IMR-90 (cell line): ENCODE measurements at regions not wholly inside any gene's neighbourhood (a gene's known extent, or its start where the extent isn't known, plus 50 kb on each side); places are given as distances from the start of the nearest gene placed in this dataset.

Experiments
- ATAC-seq: fragments of 200-7000 bp; cut with Tn5 transposase; 2 replicates; pipeline ENCODE4 v1.9.1; 2020; ENCODE audit warnings: low read depth, mild to moderate bottlenecking, moderate library complexity
- BruUV-seq: library from RNA; stranded (reverse); fragments of 400-500 nt; replicated peaks from 2 replicates; lab custom pipeline; 2021; lab: Mats Ljungman, UMichigan
- CTCF ChIA-PET: fragments of 300-600 bp; formaldehyde crosslinking; extraction: SDS; loops from one replicate; lab custom pipeline; 2021; ENCODE audit warnings: antibody characterized with exemption; lab: Yijun Ruan, JAX
- POLR2A ChIA-PET: fragments of 300-600 bp; sonication (Branson Sonifier 250); formaldehyde crosslinking; loops from one replicate; lab custom pipeline; 2022; ENCODE audit warnings: antibody characterized with exemption; ENCODE audit not compliant: unreplicated experiment; lab: Charles Lee
- DNase-seq: peaks from one replicate; pipeline ENCODE4 v3.0.0; 2013
- H2AFZ ChIP-seq: replicated peaks from 2 replicates; pipeline ENCODE3; 2013; ENCODE audit warnings: low read length, mild to moderate bottlenecking; ENCODE audit not compliant: poor library complexity
- H2AK5ac ChIP-seq: 2 replicates; pipeline ENCODE4 v1.6.1; 2013; ENCODE audit warnings: low read depth, low read length, inconsistent platforms
- H2AK9ac ChIP-seq: replicated peaks from 2 replicates; pipeline ENCODE3; 2013; ENCODE audit warnings: mild to moderate bottlenecking, low read depth, low read length, moderate library complexity; ENCODE audit not compliant: poor library complexity
- H2BK120ac ChIP-seq: 2 replicates; pipeline ENCODE4 v1.6.1; 2013; ENCODE audit warnings: low read depth, low read length, inconsistent platforms
- H2BK15ac ChIP-seq: 3 replicates; pipeline ENCODE4 v1.6.1; 2013; ENCODE audit warnings: low read depth, low read length, inconsistent platforms
- H2BK20ac ChIP-seq: 2 replicates; pipeline ENCODE4 v1.6.1; 2013; ENCODE audit warnings: low read depth, mild to moderate bottlenecking, inconsistent platforms, low read length, moderate library complexity
- H2BK5ac ChIP-seq: 2 replicates; pipeline ENCODE4 v1.6.1; 2013; ENCODE audit warnings: mild to moderate bottlenecking, low read depth, low read length, inconsistent platforms; ENCODE audit not compliant: poor library complexity, severe bottlenecking
- H3K14ac ChIP-seq: replicated peaks from 2 replicates; pipeline ENCODE4 v1.6.1; 2013; ENCODE audit warnings: low read depth, low read length, inconsistent platforms
- H3K18ac ChIP-seq: 2 replicates; pipeline ENCODE4 v1.6.1; 2013; ENCODE audit warnings: low read depth, low read length, control low read depth
- H3K23ac ChIP-seq: 2 replicates; pipeline ENCODE4 v1.6.1; 2013; ENCODE audit warnings: low read depth, low read length, inconsistent platforms
- H3K27ac ChIP-seq: 2 replicates; pipeline ENCODE4 v1.5.1; 2013; ENCODE audit warnings: mild to moderate bottlenecking, control low read depth, low read length; ENCODE audit not compliant: insufficient read depth
- H3K27me3 ChIP-seq: 2 replicates; pipeline ENCODE4 v1.6.1; 2013; ENCODE audit warnings: low read length; ENCODE audit not compliant: control insufficient read depth, insufficient read depth
- H3K36me3 ChIP-seq: 2 replicates; pipeline ENCODE4 v1.6.1; 2013; ENCODE audit warnings: low read length, mixed read lengths; ENCODE audit not compliant: control insufficient read depth, insufficient read depth
- H3K4ac ChIP-seq: 2 replicates; pipeline ENCODE4 v1.6.1; 2013; ENCODE audit warnings: low read depth, low read length, inconsistent platforms
- H3K4me1 ChIP-seq: 2 replicates; pipeline ENCODE4 v1.6.1; 2013; ENCODE audit warnings: low read length, mixed read lengths; ENCODE audit not compliant: control insufficient read depth, insufficient read depth
- H3K4me2 ChIP-seq: 2 replicates; pipeline ENCODE4 v1.6.1; 2013; ENCODE audit warnings: low read depth, mild to moderate bottlenecking, control low read depth, low read length, moderate library complexity
- H3K4me3 ChIP-seq: 2 replicates; pipeline ENCODE4 v1.5.1; 2013; ENCODE audit warnings: low read depth, mild to moderate bottlenecking, control low read depth, low read length, moderate library complexity; ENCODE audit not compliant: insufficient read depth
- H3K56ac ChIP-seq: 2 replicates; pipeline ENCODE4 v1.6.1; 2013; ENCODE audit warnings: low read length, inconsistent platforms; ENCODE audit not compliant: insufficient read depth; ENCODE audit errors: extremely low read depth
- H3K79me1 ChIP-seq, 2 experiments: 2 replicates each; pipeline ENCODE4 v1.6.1; 2013; ENCODE audit warnings: low read length in 2 of 2, inconsistent platforms in 1 of 2, low read depth in 1 of 2
- H3K9ac ChIP-seq: 2 replicates; pipeline ENCODE4 v1.6.1; 2013; ENCODE audit warnings: low read depth, low read length, control low read depth
- H3K9me1 ChIP-seq: 2 replicates; pipeline ENCODE4 v1.6.1; 2013; ENCODE audit warnings: low read length, inconsistent platforms; ENCODE audit not compliant: insufficient read depth
- H3K9me3 ChIP-seq: 2 replicates; pipeline ENCODE4 v1.6.1; 2013; ENCODE audit warnings: low read length; ENCODE audit not compliant: control insufficient read depth, insufficient read depth
- H4K20me1 ChIP-seq: 2 replicates; pipeline ENCODE4 v1.6.1; 2013; ENCODE audit warnings: low read length, inconsistent platforms; ENCODE audit not compliant: insufficient read depth
- H4K5ac ChIP-seq: 2 replicates; pipeline ENCODE4 v1.6.1; 2013; ENCODE audit warnings: mild to moderate bottlenecking, low read depth, low read length, control low read depth
- H4K8ac ChIP-seq, 2 experiments: 2 replicates each; pipeline ENCODE4 v1.6.1; 2013; ENCODE audit warnings: low read depth in 2 of 2, low read length in 2 of 2, control low read depth in 1 of 2, inconsistent platforms in 1 of 2
- H4K91ac ChIP-seq: 2 replicates; pipeline ENCODE4 v1.6.1; 2013; ENCODE audit warnings: low read depth, low read length, inconsistent platforms; ENCODE audit not compliant: insufficient read depth
- CEBPB ChIP-seq: IDR thresholded peaks from 2 replicates; pipeline ENCODE4 v1.6.1; 2012; ENCODE audit warnings: low read depth, low read length, improper control_type of control experiment
- CHD1 ChIP-seq: IDR thresholded peaks from 2 replicates; pipeline ENCODE4 v1.6.1; 2012; ENCODE audit warnings: low read depth, low read length, improper control_type of control experiment
- WGBS, 2 experiments: methylation state at CpG; one replicate each; pipeline versions ENCODE4 v1.1.5 to v1.1.7; 2013; ENCODE audit warnings: missing lambda C conversion rate in 2 of 2; ENCODE audit not compliant: insufficient read length in 1 of 2; ENCODE audit errors: extremely low coverage in 2 of 2; 5-methylcytosine and 5-hydroxymethylcytosine counted together
- dilution Hi-C: fragments of 300-500 bp; cut with HindIII; formaldehyde crosslinking; loops from one replicate; pipeline ENCODE4 v1.14.3; 2018; ENCODE audit warnings: low sequenced_read_pairs; ENCODE audit not compliant: unreplicated experiment
- in situ Hi-C: fragments of 300-500 bp; cut with MboI; formaldehyde crosslinking; loops from 3 replicates; pipeline ENCODE4 v1.14.3; 2019; ENCODE audit warnings: low sequenced_read_pairs, inconsistent platforms, mixed read lengths
- intact Hi-C: fragments of 100-400 bp; cut with micrococcal nuclease; formaldehyde crosslinking; loops from 2 replicates; pipeline ENCODE4 v1.10.0; 2022

- Histone ChIP-seq H3K27ac (no peak overlapping the region; the same call in 1 of the 2 replicates), H3K4ac (peak overlapping the region; percentile 72), H3K79me1 (no peaks in the 10 kb centered on the region), H4K91ac (peak overlapping the region; percentile 71; the same call in 1 of the 2 replicates), H3K23ac (no peak overlapping the region), H4K5ac (peak overlapping the region; percentile 62; the same call in 1 of the 2 replicates), H3K9me1 (0 out of 2 replicates have a peak, but pooled peaks cover 3% of the 10 kb centered on the region), H3K4me3 (no peak overlapping the region), H2AK5ac (peak overlapping the region; percentile 85), H3K4me1 (peaks cover 8% of the 10 kb centered on the region), H3K36me3 (no peaks in the 10 kb centered on the region), H2AK9ac (no peak overlapping the region), H3K9ac (no peak overlapping the region), H2BK20ac (peak overlapping the region; percentile 65; the same call in 1 of the 2 replicates), H3K27me3 (no peaks in the 10 kb centered on the region; the same call in 1 of the 2 replicates), H3K9me3 (no peaks in the 10 kb centered on the region), H3K56ac (no peak overlapping the region), H4K8ac (peak overlapping the region in 1 of 2 experiments; percentile 4; a peak in 1 of 4 replicates), H4K20me1 (no peaks in the 10 kb centered on the region), H2BK5ac (peak overlapping the region; percentile 62), H2BK15ac (peak overlapping the region; percentile 93; the same call in 1 of the 3 replicates), H3K18ac (peak overlapping the region; percentile 58; the same call in 1 of the 2 replicates), H2AFZ (no peak overlapping the region), H3K4me2 (no peak overlapping the region), H2BK120ac (0 out of 2 replicates have a peak overlapping the region, but pooled peaks have one; percentile 32), H3K14ac (no peak overlapping the region)
- ChIA-PET CTCF (interaction anchor here (1.1 to 1.3 kb wide), 3 partner anchors 13 to 145 kb away, joined by 3 to 6 read pairs (median 6); no protein-coding TSS in a partner anchor), POLR2A (no interaction called here)
- dilution Hi-C loops, result no loop called here
- intact Hi-C loops, result no loop called here
- ATAC-seq (no peak), DNase-seq (peak; percentile 10)
- in situ Hi-C loops, result loop anchor here (25.0 kb wide), 1 partner anchor 383 kb away; no protein-coding TSS in a partner anchor
- no CpG with 5 or more reads among the region's 4 CpGs for WGBS, 2 experiments
- BruUV-seq, result no TSS peak
- TF ChIP-seq CHD1 (no peak), CEBPB (peak; percentile 34)
Measured at GRCh38 chr3:132254076-132254755, 63.0 kb upstream of the ACP3 start.
